ENCODE measurements at regions not wholly inside any gene's neighbourhood (a gene's known extent, or its start where the extent isn't known, plus 50 kb on each side); places are given as distances from the start of the nearest gene placed in this dataset.
"Not testable (repeated sequence)": the region's sequence is repeated elsewhere in the genome, so short reads cannot be mapped to it uniquely, and the experiment has no call there.

DNA sequence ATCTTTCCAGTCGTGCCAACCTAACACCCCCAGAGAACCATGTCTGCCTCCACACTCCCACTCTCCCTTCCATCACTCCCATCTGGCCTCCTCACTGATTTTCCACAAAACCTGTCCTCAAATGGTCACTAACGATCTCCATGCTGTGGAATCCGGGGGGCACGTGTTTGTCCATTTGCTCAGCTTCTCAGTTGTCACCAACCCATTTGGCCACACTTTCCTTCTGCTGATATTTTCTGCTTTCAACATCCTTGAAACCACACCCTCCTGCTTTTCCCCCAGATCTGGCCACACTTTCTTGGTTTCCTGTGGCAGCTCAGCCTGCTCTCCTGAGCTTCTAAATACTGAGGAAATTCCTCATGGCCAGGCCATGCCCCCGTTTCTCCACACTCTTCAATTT lies 257.2 kb upstream of the NSMCE3 start:
- no peak for DNase-seq
- Mint-ChIP-seq H3K4me3 (no peak overlapping the region), H3K9me3 (no peaks in the 10 kb centered on the region), H3K27ac (no peak overlapping the region), H3K36me3 (ENCODE audit: low read depth) (no peaks in the 10 kb centered on the region), H3K27me3 (peaks cover 26% of the 10 kb centered on the region), H3K4me1 (ENCODE audit: low read depth) (no peaks in the 10 kb centered on the region)

DNA sequence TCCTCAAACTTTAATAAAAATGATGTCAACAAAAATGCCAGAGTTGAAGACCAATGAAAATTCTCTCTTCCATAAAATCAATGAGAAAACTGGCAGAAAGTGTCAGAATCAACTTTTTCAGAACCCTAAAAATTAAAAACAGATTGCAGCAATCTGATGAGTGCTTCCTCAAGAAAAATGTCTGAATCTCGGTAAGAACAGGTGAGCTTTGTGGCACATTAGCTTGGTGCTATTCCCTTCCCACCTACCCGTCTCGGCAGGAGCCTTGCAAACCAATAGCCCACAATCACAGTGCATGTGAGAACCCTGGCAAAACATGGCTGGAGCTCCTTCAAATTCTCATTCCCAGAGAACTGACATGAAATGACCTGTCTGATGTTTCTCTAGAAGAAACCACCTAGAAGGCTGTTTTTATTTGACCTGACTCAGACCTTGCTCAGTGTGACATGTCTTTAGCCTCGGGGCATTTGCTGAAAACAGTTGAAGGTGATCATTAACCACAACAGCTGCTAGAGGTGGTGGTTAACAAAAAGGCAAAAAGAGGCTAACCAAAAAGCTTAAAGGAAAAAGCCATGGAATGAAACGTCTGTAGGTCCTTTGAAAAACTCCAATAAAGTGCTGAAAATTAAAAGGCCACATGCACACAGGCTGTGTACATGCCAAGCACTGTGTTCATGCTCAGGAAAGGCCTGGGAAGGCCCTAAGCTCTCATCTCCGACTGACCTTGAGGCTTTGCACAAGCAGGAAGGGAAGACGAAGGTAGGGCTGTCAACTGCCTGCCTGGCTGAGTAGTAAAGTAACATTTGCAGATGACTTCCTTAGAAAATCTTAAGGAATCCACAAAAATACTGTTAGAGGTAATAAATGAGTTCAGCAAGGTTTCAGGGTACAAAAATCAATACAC lies 253.0 kb upstream of the NSMCE3 start:
- Mint-ChIP-seq H3K36me3 (ENCODE audit: low read depth) (no peaks in the 10 kb centered on the region), H3K27ac (no peak overlapping the region), H3K27me3 (peaks cover 20% of the 10 kb centered on the region), H3K4me3 (no peak overlapping the region), H3K4me1 (ENCODE audit: low read depth) (no peaks in the 10 kb centered on the region), H3K9me3 (peaks cover 12% of the 10 kb centered on the region)
- DNase-seq = no peak

DNA sequence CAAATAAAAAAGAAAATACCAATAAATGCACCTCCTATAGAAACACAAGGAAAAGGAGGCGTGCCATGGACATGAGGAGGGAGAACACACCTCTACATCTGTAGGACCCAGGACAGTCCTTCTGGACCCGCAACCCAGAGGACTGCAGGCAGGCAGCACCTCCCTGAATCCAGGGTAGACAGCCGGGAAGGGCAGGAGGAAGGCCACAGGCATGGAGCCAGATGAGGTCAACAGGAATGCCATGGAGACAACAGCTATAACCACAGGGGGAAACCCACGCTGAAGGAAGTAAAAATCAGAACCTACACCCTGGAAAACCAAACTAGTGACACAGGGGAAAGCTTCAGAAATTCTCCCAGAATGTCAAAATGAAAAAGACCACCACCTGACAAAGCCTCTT lies 248.8 kb upstream of the NSMCE3 start:
- H3K27ac Mint-ChIP-seq = no peak overlapping the region
- peaks cover 23% of the 10 kb centered on the region for H3K27me3 Mint-ChIP-seq
- H3K4me3 Mint-ChIP-seq = no peak overlapping the region
- no peak for DNase-seq
- no peaks in the 10 kb centered on the region for H3K36me3 Mint-ChIP-seq (ENCODE audit: low read depth)
- H3K9me3 Mint-ChIP-seq = peaks cover 12% of the 10 kb centered on the region
- no peaks in the 10 kb centered on the region for H3K4me1 Mint-ChIP-seq (ENCODE audit: low read depth)

DNA sequence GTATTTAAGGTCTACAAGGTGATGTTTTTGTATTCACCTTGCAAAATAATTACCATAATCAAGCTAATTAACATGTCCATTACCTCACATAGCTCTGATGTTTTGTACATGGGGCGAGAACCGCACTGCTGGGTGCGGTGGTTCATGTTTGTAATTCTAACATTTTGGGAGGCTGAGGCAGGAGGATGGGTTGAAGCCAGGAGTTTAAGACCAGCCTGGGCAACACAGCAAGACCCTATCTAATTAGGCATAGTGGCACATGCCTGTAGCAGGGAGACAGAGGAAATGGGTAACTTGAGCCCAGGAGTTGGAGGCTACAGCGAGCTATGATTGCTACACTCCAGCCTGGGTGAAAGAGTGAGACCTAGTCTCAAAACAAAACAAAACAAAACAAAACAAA lies 248.2 kb upstream of the NSMCE3 start:
- H3K4me1 Mint-ChIP-seq (ENCODE audit: low read depth) = no peaks in the 10 kb centered on the region
- H3K27me3 Mint-ChIP-seq = peaks cover 20% of the 10 kb centered on the region
- no peak overlapping the region for H3K4me3 Mint-ChIP-seq
- no peak overlapping the region for H3K27ac Mint-ChIP-seq
- H3K36me3 Mint-ChIP-seq (ENCODE audit: low read depth) = no peaks in the 10 kb centered on the region
- no peak for DNase-seq
- peaks cover 12% of the 10 kb centered on the region for H3K9me3 Mint-ChIP-seq

DNA sequence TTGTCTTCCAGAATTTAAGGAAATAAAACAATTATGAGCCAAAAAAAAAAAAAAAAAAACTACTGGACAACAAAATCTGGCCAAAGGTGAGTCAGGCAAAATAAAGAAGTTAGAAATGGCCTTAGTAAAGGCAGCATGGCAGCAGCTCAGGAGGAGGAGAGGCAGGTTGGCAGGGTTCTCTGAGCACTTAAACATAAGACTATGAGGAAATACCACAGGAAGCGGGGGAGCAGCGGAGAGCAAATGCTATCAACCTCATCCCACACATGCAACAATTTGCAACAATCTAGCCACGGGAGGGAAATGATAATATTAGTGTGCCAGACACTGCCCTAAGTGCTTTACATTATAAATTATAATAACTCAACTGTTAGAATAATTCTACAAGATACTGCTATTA lies 247.3 kb upstream of the NSMCE3 start:
- Mint-ChIP-seq H3K27me3 (peaks cover 14% of the 10 kb centered on the region), H3K36me3 (ENCODE audit: low read depth) (no peaks in the 10 kb centered on the region), H3K4me1 (ENCODE audit: low read depth) (no peaks in the 10 kb centered on the region), H3K4me3 (no peak overlapping the region), H3K9me3 (peaks cover 12% of the 10 kb centered on the region), H3K27ac (no peak overlapping the region)
- DNase-seq = no peak

DNA sequence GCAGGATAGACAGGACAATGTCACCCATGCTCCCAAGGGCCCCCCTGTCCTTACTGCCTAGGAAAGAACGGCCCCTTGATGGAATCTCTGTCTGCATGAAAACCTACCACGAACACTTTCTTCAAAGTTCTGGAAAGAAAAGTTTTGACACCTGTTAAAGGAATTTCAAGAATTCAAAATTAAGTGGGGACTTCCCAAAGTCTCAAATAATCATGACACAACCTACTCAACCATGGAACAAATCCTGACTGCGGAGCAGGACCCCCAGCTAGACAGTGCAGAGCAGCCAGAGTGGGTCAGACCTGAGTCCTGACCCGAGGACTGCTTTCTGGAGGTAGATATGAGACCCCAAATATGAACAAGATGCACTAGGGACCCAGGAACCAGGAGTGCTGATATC lies 245.3 kb upstream of the NSMCE3 start:
- H3K27ac Mint-ChIP-seq = no peak overlapping the region
- no peak for DNase-seq
- H3K4me1 Mint-ChIP-seq (ENCODE audit: low read depth) = no peaks in the 10 kb centered on the region
- peaks cover 6% of the 10 kb centered on the region for H3K27me3 Mint-ChIP-seq
- no peak overlapping the region for H3K4me3 Mint-ChIP-seq
- H3K36me3 Mint-ChIP-seq (ENCODE audit: low read depth) = no peaks in the 10 kb centered on the region
- H3K9me3 Mint-ChIP-seq = peaks cover 11% of the 10 kb centered on the region

DNA sequence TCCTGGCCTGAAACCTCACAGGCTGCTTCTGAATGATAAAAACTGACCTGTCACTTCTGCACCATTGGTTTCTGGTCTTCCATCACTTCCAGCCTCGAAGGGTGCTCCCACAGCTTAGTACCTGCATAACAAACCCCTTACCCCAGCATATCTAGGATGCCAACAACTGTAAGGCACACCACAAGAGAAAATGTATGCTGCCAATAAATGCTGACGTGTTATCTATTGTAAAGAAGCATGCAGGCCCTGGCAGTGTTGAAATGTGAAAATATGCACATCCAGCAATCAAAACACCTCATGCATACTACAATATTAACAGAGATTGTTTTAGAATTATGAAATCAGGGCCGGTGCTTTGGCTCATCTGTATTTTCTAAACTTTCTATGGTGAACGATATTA lies 242.0 kb upstream of the NSMCE3 start:
- H3K9me3 Mint-ChIP-seq = peaks cover 12% of the 10 kb centered on the region
- H3K36me3 Mint-ChIP-seq (ENCODE audit: low read depth) = no peaks in the 10 kb centered on the region
- no peak overlapping the region for H3K27ac Mint-ChIP-seq
- H3K27me3 Mint-ChIP-seq = peaks cover 16% of the 10 kb centered on the region
- H3K4me1 Mint-ChIP-seq (ENCODE audit: low read depth) = no peaks in the 10 kb centered on the region
- no peak for DNase-seq
- no peak overlapping the region for H3K4me3 Mint-ChIP-seq

DNA sequence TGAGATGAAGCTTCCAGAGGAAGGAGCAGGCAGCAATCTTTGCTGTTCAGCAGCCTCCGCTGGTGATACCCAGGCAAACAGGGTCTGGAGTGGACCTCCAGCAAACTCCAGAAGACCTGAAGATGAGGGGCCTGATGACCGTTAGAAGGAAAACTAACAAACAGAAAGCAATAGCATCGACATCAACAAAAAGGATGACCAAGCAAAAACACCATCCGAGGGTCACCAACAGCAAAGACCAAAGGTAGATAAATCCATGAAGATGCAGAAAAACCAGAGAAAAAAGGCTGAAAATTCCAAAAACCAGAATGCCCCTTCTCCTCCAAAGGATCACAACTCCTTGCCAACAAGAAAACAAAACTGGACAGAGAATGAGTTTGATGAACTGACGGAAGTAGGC lies 235.9 kb upstream of the NSMCE3 start:
- H3K4me1 Mint-ChIP-seq (ENCODE audit: low read depth); DNase-seq; H3K27ac Mint-ChIP-seq; H3K4me3 Mint-ChIP-seq; H3K36me3 Mint-ChIP-seq (ENCODE audit: low read depth): not testable (repeated sequence)
- Mint-ChIP-seq H3K27me3 (peaks cover 33% of the 10 kb centered on the region), H3K9me3 (peaks cover 16% of the 10 kb centered on the region)

DNA sequence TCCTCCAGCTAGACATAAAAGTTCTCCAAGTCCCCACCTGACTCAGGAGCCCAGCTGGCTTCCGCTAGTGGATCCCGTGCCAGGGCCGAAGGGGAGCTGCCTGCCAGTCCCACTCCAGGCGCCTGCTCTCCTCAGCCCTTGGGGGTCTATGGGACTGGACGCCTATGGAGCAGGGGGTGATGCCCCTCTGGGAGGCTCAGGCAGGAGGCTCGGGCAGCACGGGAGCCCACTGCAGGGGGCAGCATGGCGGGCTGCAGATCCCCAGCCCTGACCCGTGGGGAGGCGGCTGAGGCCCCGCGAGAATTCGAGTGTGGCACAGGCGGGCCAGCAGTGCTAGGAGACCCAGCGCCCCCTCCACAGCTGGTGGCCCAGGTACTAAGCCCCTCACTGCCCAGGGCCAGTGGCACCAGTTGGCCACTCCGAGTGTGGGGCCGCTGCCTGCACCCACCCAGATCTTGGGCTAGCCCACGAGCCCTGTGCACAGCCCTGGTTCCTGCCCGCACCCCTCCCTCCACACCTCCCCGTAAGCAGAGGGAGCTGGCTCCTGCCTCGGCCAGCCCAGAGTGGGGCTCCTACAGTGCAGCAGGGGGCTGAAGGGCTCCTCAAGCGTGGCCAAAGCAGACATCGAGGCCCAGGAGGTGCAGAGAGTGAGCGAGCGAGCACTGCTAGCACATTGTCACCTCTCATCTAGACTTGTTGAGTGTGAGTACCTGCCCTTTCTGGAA lies 221.3 kb upstream of the NSMCE3 start:
- Mint-ChIP-seq H3K4me1 (ENCODE audit: low read depth) (no peaks in the 10 kb centered on the region), H3K36me3 (ENCODE audit: low read depth) (no peaks in the 10 kb centered on the region), H3K9me3 (no peaks in the 10 kb centered on the region), H3K27me3 (peaks cover 8% of the 10 kb centered on the region), H3K27ac (no peak overlapping the region), H3K4me3 (no peak overlapping the region)
- no peak for DNase-seq

DNA sequence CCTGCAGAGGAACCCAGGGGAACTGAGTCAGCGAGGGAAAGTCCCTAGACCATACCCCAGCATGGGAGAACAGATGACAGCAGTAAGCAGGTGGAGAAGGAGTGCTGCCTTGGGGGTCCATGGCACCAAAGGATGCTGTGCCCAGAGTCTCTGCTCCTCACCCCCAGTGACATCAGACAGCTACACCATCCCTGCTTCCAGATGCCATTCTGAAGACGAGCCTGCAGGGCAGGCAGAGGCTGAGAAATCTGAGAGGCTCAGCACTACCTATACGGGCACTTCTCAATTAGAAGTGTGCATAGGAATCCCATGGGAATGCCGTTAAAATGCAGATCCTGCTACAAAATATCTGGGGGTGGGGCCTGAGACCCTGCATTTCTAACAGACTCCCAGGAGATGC lies 211.3 kb upstream of the NSMCE3 start:
- no peak for DNase-seq
- no peaks in the 10 kb centered on the region for H3K36me3 Mint-ChIP-seq (ENCODE audit: low read depth)
- no peaks in the 10 kb centered on the region for H3K4me1 Mint-ChIP-seq (ENCODE audit: low read depth)
- H3K27me3 Mint-ChIP-seq = peaks cover 18% of the 10 kb centered on the region
- no peak overlapping the region for H3K27ac Mint-ChIP-seq
- no peak overlapping the region for H3K4me3 Mint-ChIP-seq
- no peaks in the 10 kb centered on the region for H3K9me3 Mint-ChIP-seq

DNA sequence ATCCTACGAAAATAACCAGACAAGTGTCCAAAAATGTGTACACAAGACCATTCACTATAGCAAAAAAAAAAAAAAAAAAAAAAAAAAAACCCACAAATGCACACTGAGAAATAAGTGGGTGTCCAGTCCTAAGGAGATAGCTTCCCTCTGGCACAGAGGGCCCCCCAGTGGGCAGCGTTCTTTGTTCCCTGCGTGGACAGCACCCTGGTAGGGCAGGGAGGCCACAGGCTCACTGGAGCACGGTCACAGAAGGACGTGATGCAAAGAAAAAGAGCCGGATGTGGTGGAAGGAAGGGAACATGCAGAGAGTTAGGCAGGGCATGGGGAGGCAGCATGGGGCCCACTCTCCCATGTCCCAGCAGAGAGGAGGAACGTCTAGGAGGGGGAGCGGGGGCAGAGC lies 210.7 kb upstream of the NSMCE3 start:
- Mint-ChIP-seq H3K9me3 (no peaks in the 10 kb centered on the region), H3K36me3 (ENCODE audit: low read depth) (no peaks in the 10 kb centered on the region), H3K27ac (no peak overlapping the region), H3K4me3 (no peak overlapping the region), H3K4me1 (ENCODE audit: low read depth) (no peaks in the 10 kb centered on the region), H3K27me3 (peaks cover 13% of the 10 kb centered on the region)
- DNase-seq = no peak

DNA sequence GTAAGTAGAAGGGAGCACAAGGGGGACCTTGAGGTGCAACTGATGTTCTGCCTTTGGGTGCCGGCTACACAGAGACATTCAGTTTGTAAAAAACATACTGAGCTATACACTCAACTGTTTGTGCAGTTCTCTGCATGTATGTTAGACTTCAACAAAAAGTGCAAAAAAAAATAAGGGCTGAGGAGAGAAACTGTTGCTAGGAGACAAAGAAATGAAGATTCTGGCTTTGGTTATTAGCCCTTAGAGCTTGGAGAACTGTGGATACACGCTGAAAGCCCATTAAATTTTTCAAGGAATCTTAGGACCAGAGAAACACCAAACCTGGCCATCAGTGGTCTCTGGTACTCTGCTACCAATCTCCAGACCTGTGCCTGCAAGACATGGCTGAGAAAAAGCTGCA lies 207.6 kb upstream of the NSMCE3 start:
- DNase-seq = no peak
- Mint-ChIP-seq H3K4me1 (ENCODE audit: low read depth) (no peaks in the 10 kb centered on the region), H3K9me3 (no peaks in the 10 kb centered on the region), H3K4me3 (no peak overlapping the region), H3K27me3 (peaks cover 8% of the 10 kb centered on the region), H3K27ac (no peak overlapping the region), H3K36me3 (ENCODE audit: low read depth) (no peaks in the 10 kb centered on the region)

DNA sequence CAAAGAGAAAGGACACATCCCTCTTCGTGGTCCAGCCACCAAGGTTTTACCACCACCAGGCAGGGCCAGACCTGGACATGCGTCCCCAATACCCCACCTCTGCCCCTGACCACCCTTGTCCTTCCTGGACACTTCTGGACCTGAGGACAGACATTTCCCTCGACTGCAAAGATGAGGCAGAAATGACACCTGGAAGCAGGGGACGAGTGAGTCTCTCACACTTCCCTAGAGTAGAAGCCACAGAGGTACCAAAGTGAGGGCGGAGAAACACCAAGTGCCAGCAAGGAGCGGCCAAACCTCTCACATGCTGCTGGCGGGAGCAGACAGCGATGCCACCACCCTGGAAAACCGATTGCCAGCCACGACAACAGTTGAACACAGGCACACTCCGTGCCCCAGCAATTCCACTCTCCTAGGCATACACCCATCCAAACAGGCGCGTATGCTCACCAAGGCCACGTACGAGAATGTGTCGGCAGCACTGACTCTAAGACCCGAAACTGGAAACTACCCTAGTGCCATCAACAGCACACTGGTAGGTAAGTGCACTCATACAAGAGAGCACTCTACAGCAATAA lies 207.0 kb upstream of the NSMCE3 start:
- H3K36me3 Mint-ChIP-seq (ENCODE audit: low read depth) = no peaks in the 10 kb centered on the region
- DNase-seq = no peak
- H3K9me3 Mint-ChIP-seq = no peaks in the 10 kb centered on the region
- no peaks in the 10 kb centered on the region for H3K4me1 Mint-ChIP-seq (ENCODE audit: low read depth)
- H3K27me3 Mint-ChIP-seq = peaks cover 8% of the 10 kb centered on the region
- no peak overlapping the region for H3K4me3 Mint-ChIP-seq
- no peak overlapping the region for H3K27ac Mint-ChIP-seq

DNA sequence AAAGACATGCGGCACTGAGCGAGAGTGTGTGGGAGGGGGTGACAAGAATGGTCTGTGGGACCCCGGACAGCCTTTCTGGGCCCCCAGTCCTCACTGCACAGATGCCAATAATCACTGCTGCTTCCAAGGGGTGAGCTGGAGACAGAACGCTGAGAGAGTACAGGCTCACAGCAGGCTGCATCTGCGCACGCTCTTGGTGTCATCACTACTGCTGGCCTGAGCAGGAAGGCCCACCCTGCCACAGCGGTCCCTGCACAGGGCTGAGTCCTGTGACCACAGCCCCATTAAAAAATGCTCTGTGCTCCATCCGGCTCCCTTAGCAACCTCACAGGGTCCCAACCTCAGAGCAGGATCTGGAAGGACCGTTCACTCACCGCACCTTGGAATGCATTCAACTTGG lies 205.5 kb upstream of the NSMCE3 start:
- no peak for DNase-seq
- Mint-ChIP-seq H3K27ac (no peak overlapping the region), H3K9me3 (no peaks in the 10 kb centered on the region), H3K27me3 (peaks cover 3% of the 10 kb centered on the region), H3K4me3 (no peak overlapping the region), H3K4me1 (ENCODE audit: low read depth) (no peaks in the 10 kb centered on the region), H3K36me3 (ENCODE audit: low read depth) (no peaks in the 10 kb centered on the region)

DNA sequence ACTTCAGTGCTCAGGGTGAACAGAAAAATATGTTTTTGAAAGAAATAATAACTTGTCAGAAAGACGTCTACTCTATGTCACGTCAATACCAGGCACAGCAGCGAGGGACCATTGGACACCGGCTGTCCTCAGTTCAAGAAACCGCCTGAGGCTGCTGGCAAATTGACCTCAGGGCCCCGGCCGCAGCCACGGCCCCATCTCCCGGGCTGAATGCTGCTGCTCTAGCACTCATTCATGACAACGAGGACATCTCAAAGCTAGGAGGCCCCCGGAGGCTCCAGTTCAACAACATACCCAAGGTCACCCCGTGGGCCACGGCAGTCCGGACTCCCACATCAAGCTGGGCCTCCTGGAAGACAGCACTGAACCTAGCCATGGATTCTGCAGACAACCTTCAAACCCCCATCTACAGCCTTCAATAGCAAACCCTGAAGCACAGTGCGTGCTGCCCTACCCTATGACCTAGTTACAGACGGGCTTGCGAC lies 204.0 kb upstream of the NSMCE3 start:
- H3K36me3 Mint-ChIP-seq (ENCODE audit: low read depth) = no peaks in the 10 kb centered on the region
- H3K27me3 Mint-ChIP-seq = no peaks in the 10 kb centered on the region
- no peak overlapping the region for H3K27ac Mint-ChIP-seq
- DNase-seq = no peak
- H3K4me1 Mint-ChIP-seq (ENCODE audit: low read depth) = no peaks in the 10 kb centered on the region
- no peak overlapping the region for H3K4me3 Mint-ChIP-seq
- H3K9me3 Mint-ChIP-seq = no peaks in the 10 kb centered on the region

Measured in activated T-cell treated with anti-CD3 and anti-CD28 coated beads, Interleukin-2, amount 50 U/mL, for 24 hours (primary cell).